Astrocyte (in vitro differentiated cells and primary cell): ENCODE measurements at regions not wholly inside any gene's neighbourhood (a gene's known extent, or its start where the extent isn't known, plus 50 kb on each side); places are given as distances from the start of the nearest gene placed in this dataset.

Experiments
- CTCF ChIP-seq: IDR thresholded peaks from 2 replicates; pipeline ENCODE4 v1.5.1; 2011; ENCODE audit warnings: low read depth, mild to moderate bottlenecking, inconsistent platforms, low read length, moderate library complexity; ENCODE audit not compliant: insufficient read depth
- EZH2 ChIP-seq: IDR thresholded peaks from 2 replicates; pipeline ENCODE4 v1.6.1; 2012; ENCODE audit warnings: mild to moderate bottlenecking, low read length, inconsistent platforms; ENCODE audit not compliant: insufficient read depth

GRCh38 chr4:11037637-11038036, 353.1 kb upstream of the CLNK start:
- no peak for TF ChIP-seq CTCF
- no peak for TF ChIP-seq EZH2
